NCI-H526 treated with DMSO at 0.1 percent for 48 hours (cell line): ENCODE measurements at regions not wholly inside any gene's neighbourhood (a gene's known extent, or its start where the extent isn't known, plus 50 kb on each side); places are given as distances from the start of the nearest gene placed in this dataset.

Source experiments
- DNase-seq: peaks from one replicate; lab custom pipeline; 2025; lab: John Stamatoyannopoulos, UW

GRCh38 chr5:34587355-34588241, 68.5 kb upstream of the RAI14 start:
- no peak for DNase-seq

DNA sequence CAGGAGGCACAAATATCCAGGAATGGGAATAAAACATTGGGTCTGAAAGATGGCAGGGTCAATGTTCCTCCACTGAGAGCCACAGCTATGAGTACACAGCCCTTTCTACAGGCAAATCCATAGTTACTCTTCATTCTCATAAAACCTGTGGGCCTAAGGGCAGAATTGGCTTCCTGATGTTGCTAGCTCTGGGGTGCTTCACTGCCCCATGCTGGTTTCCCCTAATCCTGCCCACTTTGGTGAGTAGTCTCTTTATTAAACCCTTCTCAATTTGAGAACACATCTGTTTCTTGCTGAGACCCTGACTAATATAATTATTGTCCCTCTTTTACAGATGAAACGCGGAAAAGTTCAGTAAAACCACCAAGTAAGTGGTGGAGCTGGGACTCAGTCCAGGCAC, 66.3 kb upstream of the RAI14 start:
- no peak for DNase-seq

- DNase-seq, result no peak
Measured at GRCh38 chr5:34591723-34592122, 64.4 kb upstream of the RAI14 start.

DNA sequence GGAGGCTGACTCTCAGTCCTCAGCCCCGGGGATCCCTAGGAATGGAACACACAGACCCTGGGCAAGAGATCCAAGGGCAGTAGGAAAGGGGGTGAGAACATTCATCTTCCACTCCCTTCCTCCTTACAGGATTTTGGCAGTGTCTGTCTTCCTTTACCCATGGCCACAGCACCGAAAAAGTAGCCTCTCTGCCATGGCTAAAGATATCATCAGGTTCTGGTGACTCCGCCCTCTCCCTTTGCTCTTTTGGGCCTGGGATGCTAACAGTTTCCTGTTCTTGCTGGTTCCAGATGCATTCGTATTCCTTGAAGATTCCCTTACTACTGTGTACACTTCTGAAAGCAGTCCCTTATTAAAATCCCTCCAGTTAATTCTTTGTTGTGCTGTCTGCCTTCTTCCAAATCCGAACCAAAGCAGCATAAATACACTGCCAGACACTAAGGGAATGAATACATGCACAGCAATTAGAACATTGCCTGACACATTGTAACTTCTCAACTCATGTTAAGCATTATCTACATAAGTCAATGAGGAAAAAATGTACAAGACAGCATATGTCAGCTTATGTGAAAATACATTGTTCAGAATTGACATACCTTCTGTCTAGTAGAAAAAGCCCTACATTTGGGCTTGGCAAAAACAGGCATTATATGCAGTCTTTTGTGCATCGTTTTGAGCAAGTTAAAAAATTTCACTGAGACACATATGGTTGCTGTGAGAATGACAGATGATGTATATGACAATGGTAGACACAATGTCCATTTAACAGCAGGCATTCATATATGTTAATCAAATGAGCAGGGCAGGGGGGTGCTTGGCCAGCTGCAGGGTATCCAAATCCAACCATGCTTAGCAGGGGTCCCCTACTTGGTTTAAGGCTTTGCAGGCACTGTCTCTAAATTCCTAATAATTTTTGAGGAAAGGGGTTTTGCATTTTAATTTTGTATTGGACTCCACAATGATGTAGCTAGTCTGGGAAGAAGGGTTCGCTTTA, 58.8 kb upstream of the RAI14 start:
- no peak for DNase-seq

DNA sequence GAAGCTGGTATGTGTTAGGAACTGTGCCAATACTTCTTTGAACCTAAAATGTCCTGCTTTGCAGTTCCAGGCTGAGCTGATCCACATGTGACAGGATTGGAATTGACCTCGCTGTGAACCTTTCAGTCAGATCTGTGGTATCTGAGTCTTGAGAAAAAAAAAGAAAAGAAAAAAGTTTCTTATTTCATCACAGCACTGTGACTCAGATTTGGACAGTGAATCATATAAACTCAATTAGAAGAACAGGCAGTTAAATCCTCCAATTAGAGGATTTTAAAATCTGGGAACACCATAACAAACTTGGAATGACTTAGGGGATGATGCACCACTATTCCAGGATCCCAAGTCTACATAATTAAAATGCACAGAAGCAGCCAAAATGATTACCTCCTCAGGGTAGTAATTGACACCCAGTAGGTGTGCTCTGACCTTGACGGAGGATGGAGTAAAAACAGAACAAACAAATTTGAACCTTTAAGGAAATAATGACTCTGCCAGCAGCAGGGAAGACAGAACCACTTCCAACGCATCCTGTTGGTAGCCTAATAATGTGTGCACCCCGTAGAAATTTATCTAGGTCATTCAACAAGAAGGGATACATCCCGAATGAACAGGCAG, 57.8 kb upstream of the RAI14 start:
- DNase-seq, result no peak

DNA sequence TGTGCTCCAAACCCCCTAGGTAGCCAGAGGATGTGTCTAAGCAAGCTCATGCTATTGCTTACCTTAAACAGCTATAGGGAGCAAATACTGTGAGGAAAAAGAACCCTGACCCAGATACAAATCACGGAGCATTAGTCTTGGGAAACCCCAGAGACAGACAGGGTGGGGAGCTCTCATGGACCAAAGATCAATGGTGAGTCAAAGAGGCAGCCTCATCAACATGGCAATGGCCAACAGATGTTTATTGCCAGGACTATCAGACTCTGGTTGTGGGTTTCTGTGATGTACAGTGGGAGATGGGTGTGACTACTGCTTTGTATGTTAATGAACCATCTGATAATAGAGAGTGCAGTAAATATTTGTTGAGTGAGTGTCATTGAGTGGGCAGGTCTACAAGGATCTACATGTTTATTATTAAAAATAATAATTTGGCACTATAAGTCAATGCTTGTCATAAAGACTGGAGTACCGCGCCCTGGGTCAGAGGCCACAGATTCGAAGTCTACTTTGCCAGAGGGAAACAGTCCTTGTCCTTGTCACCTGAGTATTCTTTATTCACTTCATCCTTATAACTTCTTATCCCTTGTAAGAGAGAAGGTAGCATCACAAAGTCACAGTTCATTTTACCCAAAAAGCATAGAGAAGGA, 56.5 kb upstream of the RAI14 start:
- DNase-seq, result no peak

GRCh38 chr5:34600118-34600493, 56.0 kb upstream of the RAI14 start:
- DNase-seq, result no peak

- no peak for DNase-seq
Measured at GRCh38 chr5:34603378-34603777, 52.8 kb upstream of the RAI14 start.

- no peak for DNase-seq
Measured at GRCh38 chr5:34604119-34604675, 51.9 kb upstream of the RAI14 start.

DNA sequence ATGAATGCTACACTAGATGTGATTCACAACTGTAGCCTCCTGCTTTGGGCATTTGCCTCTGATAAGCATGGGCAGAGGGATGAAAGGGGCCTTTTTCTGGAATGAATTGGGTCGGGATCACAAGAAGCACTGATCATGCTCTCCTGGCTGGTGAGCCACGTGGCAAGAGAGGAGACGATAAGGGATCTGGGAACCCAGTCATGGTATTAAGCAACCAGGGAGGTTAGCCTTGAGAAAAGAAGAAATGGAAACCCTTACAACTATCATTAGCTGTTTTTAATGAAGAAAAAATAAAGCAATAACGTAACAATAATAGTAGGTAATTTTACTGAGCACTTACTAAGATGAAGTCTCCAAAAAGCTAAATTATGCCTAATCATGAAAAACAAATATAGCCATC, 50.0 kb upstream of the RAI14 start:
- no peak for DNase-seq
